Kidney (tissue), 13 donors: ENCODE measurements at regions not wholly inside any gene's neighbourhood (a gene's known extent, or its start where the extent isn't known, plus 50 kb on each side); places are given as distances from the start of the nearest gene placed in this dataset.

Source experiments
- DNase-seq, 5 donors: peaks; one replicate each; pipeline ENCODE4 v3.0.0-alpha.2; 2013 to 2020
- FAIRE-seq: peaks from 2 replicates; lab custom pipeline; 2012; peaks lifted over from hg19 to GRCh38; lab: Jason Lieb, UNC
- H3K27ac ChIP-seq, 2 donors: one replicate each; pipeline ENCODE4 v1.7.0; 2013; ENCODE audit warnings: low read depth in 2 of 2, low read length in 2 of 2, inconsistent platforms in 1 of 2
- H3K27me3 ChIP-seq: one replicate; pipeline ENCODE4 v1.7.1; 2013; ENCODE audit warnings: low read length, inconsistent platforms; ENCODE audit not compliant: control insufficient read depth, insufficient read depth
- H3K36me3 ChIP-seq, 3 donors: one replicate each; pipeline versions ENCODE4 v1.7.0 to v1.7.1; 2013; ENCODE audit warnings: low read length in 3 of 3, control low read depth in 1 of 3, inconsistent platforms in 1 of 3; ENCODE audit not compliant: insufficient read depth in 3 of 3, control insufficient read depth in 2 of 3
- H3K4me1 ChIP-seq, 3 donors: one replicate each; pipeline versions ENCODE4 v1.7.0 to v1.7.1; 2013; ENCODE audit warnings: low read length in 3 of 3, inconsistent platforms in 1 of 3, low read depth in 1 of 3; ENCODE audit not compliant: control insufficient read depth in 2 of 3, insufficient read depth in 2 of 3
- H3K4me3 ChIP-seq, 3 donors: one replicate each; pipeline versions ENCODE4 v1.7.0 to v1.8.1; 2013; ENCODE audit warnings: low read length in 3 of 3, control low read depth in 1 of 3, inconsistent platforms in 1 of 3
- H3K9ac ChIP-seq, 3 donors: one replicate each; pipeline versions ENCODE4 v1.7.0 to v1.7.1; 2013; ENCODE audit warnings: low read length in 3 of 3, control low read depth in 1 of 3, inconsistent platforms in 1 of 3
- H3K9me3 ChIP-seq, 3 donors: one replicate each; pipeline versions ENCODE4 v1.7.0 to v1.7.1; 2013; ENCODE audit warnings: low read length in 3 of 3, control low read depth in 1 of 3, inconsistent platforms in 1 of 3; ENCODE audit not compliant: control insufficient read depth in 2 of 3, insufficient read depth in 1 of 3
- intact Hi-C: fragments of 100-400 bp; cut with DNase I; formaldehyde crosslinking; loops from one replicate; pipeline ENCODE4 v1.11.1; 2022
- TF ChIP-seq, protein P1 (sequence below): IDR thresholded peaks from 3 replicates; pipeline ENCODE4 v1.5.1; 2012; ENCODE audit warnings: mild to moderate bottlenecking, moderate library complexity, borderline replicate concordance; ENCODE audit not compliant: insufficient read depth; ENCODE audit errors: extremely low read depth
- donor health status: control.
- donor health status: control.
- donor health status: control.
- donor health status: control.
- donor health status: control.
- donor health status: DM: yes; HTN: yes; CAD: no.
- donor health status: Normal renal cell carcinoma (clear cell type).

DNA sequence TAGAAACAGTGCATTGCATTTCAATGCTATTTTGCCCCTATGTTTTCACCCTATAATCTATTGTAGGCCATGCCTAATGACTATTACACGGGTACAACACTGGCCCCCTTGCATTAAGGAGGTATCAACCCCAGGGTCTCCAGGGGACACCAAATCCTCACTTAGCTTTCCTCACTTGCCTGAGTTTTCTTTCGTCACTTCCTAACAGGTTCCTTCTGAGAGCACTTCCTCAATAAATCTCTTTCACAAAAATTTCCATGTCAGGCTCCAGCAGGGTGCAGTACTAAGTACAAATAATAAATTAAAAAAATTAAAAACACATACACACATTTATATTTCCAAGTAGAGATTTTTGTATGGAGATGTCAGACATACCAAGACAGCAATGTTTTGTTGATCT lies 165.0 kb downstream of the RBM46 start:
- intact Hi-C loops, result no loop called here
- Histone ChIP-seq H3K9ac (no peak overlapping the region), H3K27me3 (no peaks in the 10 kb centered on the region), H3K9me3 (peaks cover 0 to 4% (median 0%) of the 10 kb centered on the region in 3 donors), H3K4me1 (no peaks in the 10 kb centered on the region), H3K36me3 (no peaks in the 10 kb centered on the region), H3K27ac (no peak overlapping the region), H3K4me3 (no peak overlapping the region)
- DNase-seq (no peak), FAIRE-seq (no peak)
- TF ChIP-seq, protein P1, sequence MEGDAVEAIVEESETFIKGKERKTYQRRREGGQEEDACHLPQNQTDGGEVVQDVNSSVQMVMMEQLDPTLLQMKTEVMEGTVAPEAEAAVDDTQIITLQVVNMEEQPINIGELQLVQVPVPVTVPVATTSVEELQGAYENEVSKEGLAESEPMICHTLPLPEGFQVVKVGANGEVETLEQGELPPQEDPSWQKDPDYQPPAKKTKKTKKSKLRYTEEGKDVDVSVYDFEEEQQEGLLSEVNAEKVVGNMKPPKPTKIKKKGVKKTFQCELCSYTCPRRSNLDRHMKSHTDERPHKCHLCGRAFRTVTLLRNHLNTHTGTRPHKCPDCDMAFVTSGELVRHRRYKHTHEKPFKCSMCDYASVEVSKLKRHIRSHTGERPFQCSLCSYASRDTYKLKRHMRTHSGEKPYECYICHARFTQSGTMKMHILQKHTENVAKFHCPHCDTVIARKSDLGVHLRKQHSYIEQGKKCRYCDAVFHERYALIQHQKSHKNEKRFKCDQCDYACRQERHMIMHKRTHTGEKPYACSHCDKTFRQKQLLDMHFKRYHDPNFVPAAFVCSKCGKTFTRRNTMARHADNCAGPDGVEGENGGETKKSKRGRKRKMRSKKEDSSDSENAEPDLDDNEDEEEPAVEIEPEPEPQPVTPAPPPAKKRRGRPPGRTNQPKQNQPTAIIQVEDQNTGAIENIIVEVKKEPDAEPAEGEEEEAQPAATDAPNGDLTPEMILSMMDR, result no peak

DNA sequence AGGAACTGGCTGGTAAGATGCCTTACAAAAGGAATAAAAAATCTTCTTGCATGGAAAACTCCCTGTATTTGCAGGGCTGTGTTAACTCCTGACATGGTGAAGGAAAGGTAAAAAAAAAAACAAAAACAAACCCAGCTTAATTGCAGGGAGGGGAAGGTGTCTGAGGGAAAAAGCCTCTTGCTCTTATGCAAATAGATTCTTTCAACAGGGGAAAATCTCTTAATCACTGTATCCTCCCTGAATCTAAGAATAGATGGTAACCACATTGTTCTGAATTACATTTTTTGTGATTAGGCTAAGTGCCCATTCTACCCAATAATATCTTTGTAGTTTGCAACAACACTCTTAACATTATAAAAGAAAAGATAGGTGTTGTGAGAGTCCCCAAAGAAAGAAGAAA lies 172.6 kb downstream of the RBM46 start:
- H3K9ac ChIP-seq, result no peak overlapping the region
- H3K27me3 ChIP-seq, result no peaks in the 10 kb centered on the region
- intact Hi-C loops, result no loop called here
- no peaks in the 10 kb centered on the region for H3K4me1 ChIP-seq
- DNase-seq (no peak), FAIRE-seq (no peak)
- TF ChIP-seq, protein P1, result no peak
- H3K27ac ChIP-seq, result no peak overlapping the region
- H3K36me3 ChIP-seq, result no peaks in the 10 kb centered on the region
- peaks cover 0 to 4% (median 0%) of the 10 kb centered on the region in 3 donors for H3K9me3 ChIP-seq
- H3K4me3 ChIP-seq, result no peak overlapping the region

DNA sequence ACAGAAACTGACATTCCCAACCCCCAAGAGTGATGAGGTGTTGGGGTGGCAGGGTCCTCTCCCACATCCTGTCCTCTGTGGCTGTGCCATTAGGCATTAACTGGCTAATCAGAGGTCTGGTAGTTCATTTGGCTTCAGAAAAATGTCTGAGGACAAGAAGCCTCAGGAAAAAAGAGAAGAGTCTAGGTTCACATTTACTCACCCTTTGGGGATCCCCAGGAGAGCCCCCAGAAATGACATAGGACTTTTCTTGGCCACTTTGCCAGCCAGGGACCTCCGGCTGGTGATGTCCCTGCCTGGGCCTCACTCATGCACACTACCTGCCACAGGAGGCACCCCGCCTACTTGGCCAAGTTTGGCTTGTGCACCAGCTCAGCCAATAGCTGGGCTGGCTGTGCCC lies 173.0 kb downstream of the RBM46 start:
- H3K27me3 ChIP-seq, result no peaks in the 10 kb centered on the region
- no peak for FAIRE-seq
- no peak overlapping the region for H3K9ac ChIP-seq
- intact Hi-C loops, result no loop called here
- H3K4me3 ChIP-seq, result no peak overlapping the region
- no peak for DNase-seq
- no peaks in the 10 kb centered on the region for H3K4me1 ChIP-seq
- no peaks in the 10 kb centered on the region for H3K36me3 ChIP-seq
- TF ChIP-seq, protein P1, result no peak
- H3K9me3 ChIP-seq, result peaks cover 0 to 4% (median 0%) of the 10 kb centered on the region in 3 donors
- no peak overlapping the region for H3K27ac ChIP-seq

DNA sequence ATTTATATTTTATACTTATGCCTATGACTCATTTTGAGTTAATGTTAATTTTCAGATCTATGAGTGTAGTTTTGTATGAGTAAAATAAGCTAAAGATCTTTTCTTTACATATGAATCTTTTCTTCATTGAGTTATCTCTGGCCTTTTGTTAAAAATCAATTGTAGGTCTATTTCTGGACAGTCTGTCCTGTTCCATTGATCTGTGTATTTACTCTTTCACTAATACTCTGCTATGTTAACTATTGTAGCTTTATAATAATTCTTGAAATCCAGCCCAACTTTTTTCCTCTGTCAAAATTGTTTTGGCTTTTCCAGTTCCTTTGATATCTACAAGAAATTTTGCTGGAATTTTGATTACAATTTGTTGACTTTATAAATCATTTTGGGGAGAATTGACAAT lies 177.0 kb downstream of the RBM46 start:
- Histone ChIP-seq H3K9ac (no peak overlapping the region), H3K36me3 (no peaks in the 10 kb centered on the region), H3K9me3 (no peaks in the 10 kb centered on the region), H3K27ac (no peak overlapping the region), H3K4me1 (no peaks in the 10 kb centered on the region), H3K4me3 (no peak overlapping the region), H3K27me3 (no peaks in the 10 kb centered on the region)
- no peak for DNase-seq
- FAIRE-seq, result no peak
- TF ChIP-seq, protein P1, result no peak
- intact Hi-C loops, result no loop called here
